ENCODE measurements at regions not wholly inside any gene's neighbourhood (a gene's known extent, or its start where the extent isn't known, plus 50 kb on each side); places are given as distances from the start of the nearest gene placed in this dataset.

DNA sequence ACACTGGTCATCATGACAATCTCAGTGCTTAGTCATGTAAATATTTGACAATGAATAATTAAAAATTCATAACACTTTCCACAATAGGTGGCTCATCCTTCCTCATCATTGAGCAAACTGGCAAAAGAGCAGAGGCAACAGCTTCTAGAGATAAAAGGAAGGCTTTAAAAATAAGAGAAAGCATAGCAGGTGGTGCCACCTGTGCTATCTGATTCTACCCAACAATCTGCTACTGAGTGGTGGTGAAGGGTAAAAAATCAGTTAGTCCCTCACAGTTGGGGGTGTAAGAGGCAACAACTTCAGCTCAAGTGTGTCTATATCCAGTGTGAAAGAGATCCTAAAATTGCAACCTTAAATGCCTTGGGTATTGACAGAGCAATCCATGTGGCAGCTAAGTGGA lies 280.1 kb upstream of the PPARGC1A start:
- TF ChIP-seq POLR2A (IDR thresholded peaks at IDR 0.05) (no peak), CTCF (IDR thresholded peaks at IDR 0.05) (no peak)
